HT-29 (cell line): ENCODE measurements at regions not wholly inside any gene's neighbourhood (a gene's known extent, or its start where the extent isn't known, plus 50 kb on each side); places are given as distances from the start of the nearest gene placed in this dataset.
"Not testable (repeated sequence)": the region's sequence is repeated elsewhere in the genome, so short reads cannot be mapped to it uniquely, and the experiment has no call there.

Source experiments
- DNase-seq: peaks from one replicate; pipeline ENCODE4 v3.0.0-alpha.2; 2015; ENCODE audit warnings: low spot score

- no peak for DNase-seq
Observed at GRCh38 chr18:30632071-30632698, 410.4 kb downstream of the DSC3 start.

GRCh38 chr18:30625961-30626360 is 416.6 kb downstream of the DSC3 start:
- no peak for DNase-seq

GRCh38 chr18:30623401-30624065 is 419.0 kb downstream of the DSC3 start:
- DNase-seq: no peak

GRCh38 chr18:30622635-30623034 is 419.9 kb downstream of the DSC3 start:
- no peak for DNase-seq

GRCh38 chr18:30622104-30622503 is 420.4 kb downstream of the DSC3 start:
- DNase-seq: no peak

- DNase-seq: no peak
Observed at GRCh38 chr18:30618567-30618966, 424.0 kb downstream of the DSC3 start.

- DNase-seq: no peak
Observed at GRCh38 chr18:30616414-30616813, 426.1 kb downstream of the DSC3 start.

GRCh38 chr18:30613467-30613801 is 429.1 kb downstream of the DSC3 start:
- DNase-seq: no peak

GRCh38 chr18:30601541-30601940 is 441.0 kb downstream of the DSC3 start:
- DNase-seq: no peak

- DNase-seq: no peak
Observed at GRCh38 chr18:30597202-30597601, 445.3 kb downstream of the DSC3 start.

GRCh38 chr18:30596635-30597034 is 445.9 kb downstream of the DSC3 start:
- DNase-seq: no peak

- no peak for DNase-seq
Observed at GRCh38 chr18:30595942-30596341, 446.6 kb downstream of the DSC3 start.

- not testable (repeated sequence) for DNase-seq
Observed at GRCh38 chr18:30594911-30595310, 447.6 kb downstream of the DSC3 start.

GRCh38 chr18:30591462-30591861 is 451.1 kb downstream of the DSC3 start:
- DNase-seq: no peak

GRCh38 chr18:30588673-30589164 is 453.8 kb downstream of the DSC3 start:
- DNase-seq: no peak

- no peak for DNase-seq
Observed at GRCh38 chr18:30583768-30584167, 458.8 kb downstream of the DSC3 start.

GRCh38 chr18:30582078-30582477 is 460.5 kb downstream of the DSC3 start:
- no peak for DNase-seq

- DNase-seq: no peak
Observed at GRCh38 chr18:30578707-30579106, 463.8 kb downstream of the DSC3 start.

GRCh38 chr18:30572214-30572613 is 470.3 kb downstream of the DSC3 start:
- no peak for DNase-seq

- no peak for DNase-seq
Observed at GRCh38 chr18:30568333-30568732, 474.2 kb downstream of the DSC3 start.

- no peak for DNase-seq
Observed at GRCh38 chr18:30566877-30567276, 475.7 kb downstream of the DSC3 start.

GRCh38 chr18:30562231-30562630 is 480.3 kb downstream of the DSC3 start:
- DNase-seq: no peak

GRCh38 chr18:30556112-30556511 is 486.4 kb downstream of the DSC3 start:
- no peak for DNase-seq

GRCh38 chr18:30545393-30545792 is 497.1 kb downstream of the DSC3 start:
- DNase-seq: no peak
